ENCODE measurements at regions not wholly inside any gene's neighbourhood (a gene's known extent, or its start where the extent isn't known, plus 50 kb on each side); places are given as distances from the start of the nearest gene placed in this dataset.

- TF ChIP-seq CTCF (conservative IDR thresholded peaks at IDR 0.05; ENCODE audit: control insufficient read depth, insufficient read depth, low read depth, low read length) = no peak
- DNase-seq (ENCODE audit: low read depth) = no peak
- H3K4me3 ChIP-seq (ENCODE audit: control insufficient read depth, low read depth, low read length) = no peak overlapping the region
Measured at GRCh38 chr12:89927226-89927698, 218.6 kb upstream of the ATP2B1 start.

- DNase-seq (ENCODE audit: low read depth) = no peak
Measured at GRCh38 chr12:89924191-89924590, 215.6 kb upstream of the ATP2B1 start.

GRCh38 chr12:89923091-89923490, 214.5 kb upstream of the ATP2B1 start:
- no peak for DNase-seq (ENCODE audit: low read depth)
- no peak overlapping the region for H3K4me3 ChIP-seq (ENCODE audit: control insufficient read depth, low read depth, low read length)
- TF ChIP-seq CTCF (conservative IDR thresholded peaks at IDR 0.05; ENCODE audit: control insufficient read depth, insufficient read depth, low read depth, low read length) = no peak

More at GRCh38 chr12:89924191-89924590, 215.6 kb upstream of the ATP2B1 start:
- no peak for TF ChIP-seq CTCF (conservative IDR thresholded peaks at IDR 0.05; ENCODE audit: control insufficient read depth, insufficient read depth, low read depth, low read length)
- no peak overlapping the region for H3K4me3 ChIP-seq (ENCODE audit: control insufficient read depth, low read depth, low read length)

- no peak for TF ChIP-seq CTCF (conservative IDR thresholded peaks at IDR 0.05; ENCODE audit: control insufficient read depth, insufficient read depth, low read depth, low read length)
- no peak overlapping the region for H3K4me3 ChIP-seq (ENCODE audit: control insufficient read depth, low read depth, low read length)
- peak; percentile 11 for DNase-seq (ENCODE audit: low read depth)
Measured at GRCh38 chr12:89920866-89921265, 212.2 kb upstream of the ATP2B1 start.

- no peak overlapping the region for H3K4me3 ChIP-seq (ENCODE audit: control insufficient read depth, low read depth, low read length)
- DNase-seq (ENCODE audit: low read depth) = no peak
- TF ChIP-seq CTCF (conservative IDR thresholded peaks at IDR 0.05; ENCODE audit: control insufficient read depth, insufficient read depth, low read depth, low read length) = no peak
Measured at GRCh38 chr12:89919241-89919906, 210.7 kb upstream of the ATP2B1 start.

- no peak overlapping the region for H3K4me3 ChIP-seq (ENCODE audit: control insufficient read depth, low read depth, low read length)
- no peak for DNase-seq (ENCODE audit: low read depth)
- no peak for TF ChIP-seq CTCF (conservative IDR thresholded peaks at IDR 0.05; ENCODE audit: control insufficient read depth, insufficient read depth, low read depth, low read length)
Measured at GRCh38 chr12:89918172-89918846, 209.7 kb upstream of the ATP2B1 start.

All from fibroblast of mammary gland (primary cell).